CD14-positive monocyte (primary cell): ENCODE measurements at regions not wholly inside any gene's neighbourhood (a gene's known extent, or its start where the extent isn't known, plus 50 kb on each side); places are given as distances from the start of the nearest gene placed in this dataset.

Experiments used
- DNase-seq, 3 donors: peaks; one replicate each; pipeline ENCODE4 v3.0.0-alpha.2; 2011 to 2022
- H2AFZ ChIP-seq: 2 replicates; pipeline ENCODE4 v1.6.0; 2012; ENCODE audit warnings: mild to moderate bottlenecking, low read depth, low read length, inconsistent platforms; ENCODE audit not compliant: insufficient read depth, poor library complexity, severe bottlenecking
- H3K27ac ChIP-seq, 2 donors: 1 replicate in 1 of 2; 2 replicates in 1 of 2; pipeline ENCODE4 v1.5.1; 2012 to 2013; ENCODE audit warnings: low read length in 2 of 2, control low read depth in 1 of 2, inconsistent platforms in 1 of 2, low read depth in 1 of 2, mild to moderate bottlenecking in 1 of 2
- H3K27me3 ChIP-seq, 2 donors: one replicate each; pipeline versions ENCODE4 v1.6.0 to v1.6.1; 2011 to 2013; ENCODE audit warnings: low read length in 2 of 2; ENCODE audit not compliant: control insufficient read depth in 2 of 2, insufficient read depth in 2 of 2
- H3K36me3 ChIP-seq, 2 donors: replicated peaks in 1 of 2; 1 replicate in 1 of 2; 2 replicates in 1 of 2; pipeline versions ENCODE4 v1.5.1 to v1.6.1; 2012 to 2013; ENCODE audit warnings: low read length in 2 of 2, control low read depth in 1 of 2, inconsistent platforms in 1 of 2, mild to moderate bottlenecking in 1 of 2; ENCODE audit not compliant: insufficient read depth in 2 of 2, control insufficient read depth in 1 of 2
- H3K4me1 ChIP-seq, 2 donors: 1 replicate in 1 of 2; 2 replicates in 1 of 2; pipeline versions ENCODE4 v1.5.1 to v1.6.1; 2012 to 2013; ENCODE audit warnings: low read length in 2 of 2, control low read depth in 1 of 2, inconsistent platforms in 1 of 2, mild to moderate bottlenecking in 1 of 2, moderate library complexity in 1 of 2; ENCODE audit not compliant: insufficient read depth in 2 of 2, control insufficient read depth in 1 of 2
- H3K4me2 ChIP-seq: replicated peaks from 2 replicates; pipeline ENCODE3; 2012; ENCODE audit warnings: low read length, moderate library complexity, mild to moderate bottlenecking; ENCODE audit not compliant: poor library complexity, severe bottlenecking; ENCODE audit errors: extremely low read depth
- H3K4me3 ChIP-seq, 3 experiments: fragments of 200-600 bp in 1 of 3; sonication (generic) in 1 of 3; replicated peaks in 1 of 3; 1 replicate in 2 of 3; 2 replicates in 1 of 3; pipeline ENCODE4 v1.5.1; 2011 to 2013; ENCODE audit warnings: low read length in 3 of 3, mild to moderate bottlenecking in 3 of 3, control low read depth in 2 of 3, low read depth in 2 of 3, inconsistent platforms in 1 of 3, moderate library complexity in 1 of 3
- H3K79me2 ChIP-seq: 2 replicates; pipeline ENCODE4 v1.6.0; 2012; ENCODE audit warnings: mild to moderate bottlenecking, control low read depth, inconsistent platforms, low read length, moderate library complexity; ENCODE audit not compliant: insufficient read depth
- H3K9ac ChIP-seq: 2 replicates; pipeline ENCODE4 v1.6.0; 2017; ENCODE audit warnings: low read length, mild to moderate bottlenecking; ENCODE audit not compliant: insufficient read depth, poor library complexity, severe bottlenecking
- H3K9me3 ChIP-seq, 2 donors: replicated peaks in 1 of 2; 1 replicate in 1 of 2; 2 replicates in 1 of 2; pipeline versions ENCODE4 v1.5.1 to v1.6.1; 2012 to 2013; ENCODE audit warnings: low read length in 2 of 2, control low read depth in 1 of 2; ENCODE audit not compliant: control insufficient read depth in 1 of 2, insufficient read depth in 1 of 2
- H4K20me1 ChIP-seq: 2 replicates; pipeline ENCODE4 v1.6.0; 2012; ENCODE audit warnings: mild to moderate bottlenecking, low read length, control low read depth, moderate library complexity; ENCODE audit not compliant: insufficient read depth
- H3K27ac Mint-ChIP-seq, 7 donors: one replicate each; pipeline ENCODE4 v1.8.0; 2020; ENCODE audit warnings: mild to moderate bottlenecking in 7 of 7, mixed read lengths in 7 of 7, moderate library complexity in 6 of 7, inconsistent platforms in 2 of 7
- H3K27me3 Mint-ChIP-seq, 3 donors: one replicate each; pipeline ENCODE4 v1.8.0; 2021 to 2022; ENCODE audit warnings: low read depth in 3 of 3, mild to moderate bottlenecking in 3 of 3, mixed read lengths in 3 of 3, moderate library complexity in 3 of 3, inconsistent platforms in 1 of 3
- H3K36me3 Mint-ChIP-seq, 2 donors: one replicate each; pipeline ENCODE4 v1.8.0; 2020; ENCODE audit warnings: mixed read lengths in 2 of 2, inconsistent platforms in 1 of 2, mild to moderate bottlenecking in 1 of 2
- H3K4me1 Mint-ChIP-seq: one replicate; pipeline ENCODE4 v1.8.0; 2020; ENCODE audit warnings: mild to moderate bottlenecking, mixed read lengths
- H3K4me3 Mint-ChIP-seq, 2 donors: one replicate each; pipeline ENCODE4 v1.8.0; 2020; ENCODE audit warnings: mild to moderate bottlenecking in 2 of 2, mixed read lengths in 2 of 2, moderate library complexity in 1 of 2
- H3K9me3 Mint-ChIP-seq, 7 donors: one replicate each; pipeline ENCODE4 v1.8.0; 2020 to 2022; ENCODE audit warnings: mixed read lengths in 7 of 7, mild to moderate bottlenecking in 6 of 7, moderate library complexity in 6 of 7, inconsistent platforms in 2 of 7
- CTCF ChIP-seq: fragments of 200-600 bp; IDR thresholded peaks from one replicate; pipeline ENCODE4 v1.8.0; 2022; ENCODE audit warnings: antibody characterized with exemption, mild to moderate bottlenecking
- WGBS: methylation state at CpG from one replicate; pipeline ENCODE4 v1.1.5; 2013; ENCODE audit warnings: missing lambda C conversion rate; ENCODE audit not compliant: insufficient coverage; 5-methylcytosine and 5-hydroxymethylcytosine counted together
- intact Hi-C, 2 donors: fragments of 100-400 bp; cut with micrococcal nuclease; formaldehyde crosslinking; loops; one replicate each; pipeline versions ENCODE4 v1.15.0 to v1.15.1; 2023

GRCh38 chr14:98803196-98803595, 468.8 kb downstream of the BCL11B start:
- intact Hi-C loops: no loop called here

GRCh38 chr14:98808494-98809407, 463.2 kb downstream of the BCL11B start:
- Mint-ChIP-seq H3K27ac (no peak overlapping the region), H3K4me1 (no peaks in the 10 kb centered on the region), H3K27me3 (peaks cover 0 to 8% (median 6%) of the 10 kb centered on the region in 3 donors), H3K36me3 (no peaks in the 10 kb centered on the region), H3K9me3 (peaks cover 0 to 10% (median 4%) of the 10 kb centered on the region in 7 donors), H3K4me3 (no peak overlapping the region)
- 69% methylated on average over 9 of the region's 12 CpGs for WGBS
- H3K4me2 ChIP-seq: no peak overlapping the region
- H2AFZ ChIP-seq: no peak overlapping the region
- H3K27ac ChIP-seq: no peak overlapping the region
- H4K20me1 ChIP-seq: no peaks in the 10 kb centered on the region
- H3K9me3 ChIP-seq: no peaks in the 10 kb centered on the region
- no peak overlapping the region for H3K9ac ChIP-seq
- no peak for DNase-seq
- no peaks in the 10 kb centered on the region for H3K79me2 ChIP-seq
- no peak for TF ChIP-seq CTCF
- H3K4me3 ChIP-seq: no peak overlapping the region
- H3K4me1 ChIP-seq: no peaks in the 10 kb centered on the region
- intact Hi-C loops: no loop called here
- no peaks in the 10 kb centered on the region for H3K36me3 ChIP-seq
- no peaks in the 10 kb centered on the region for H3K27me3 ChIP-seq

More at GRCh38 chr14:98803196-98803595, 468.8 kb downstream of the BCL11B start:
- Histone ChIP-seq H3K79me2 (no peaks in the 10 kb centered on the region), H4K20me1 (no peaks in the 10 kb centered on the region), H3K4me1 (no peaks in the 10 kb centered on the region), H3K27ac (no peak overlapping the region), H3K9me3 (no peaks in the 10 kb centered on the region), H2AFZ (no peak overlapping the region), H3K4me3 (no peak overlapping the region), H3K4me2 (no peak overlapping the region), H3K36me3 (no peaks in the 10 kb centered on the region), H3K27me3 (no peaks in the 10 kb centered on the region), H3K9ac (no peak overlapping the region)
- Mint-ChIP-seq H3K9me3 (peaks cover 3 to 19% (median 6%) of the 10 kb centered on the region in 7 donors), H3K4me1 (no peaks in the 10 kb centered on the region), H3K27me3 (peaks cover 0 to 4% (median under 1%) of the 10 kb centered on the region in 3 donors), H3K27ac (no peak overlapping the region), H3K4me3 (no peak overlapping the region), H3K36me3 (no peaks in the 10 kb centered on the region)
- no peak for DNase-seq
- TF ChIP-seq CTCF: no peak
- 26% methylated on average over 4 of the region's 5 CpGs for WGBS
